PC-9 (cell line): ENCODE measurements at regions not wholly inside any gene's neighbourhood (a gene's known extent, or its start where the extent isn't known, plus 50 kb on each side); places are given as distances from the start of the nearest gene placed in this dataset.

Experiments
- BruUV-seq: library from RNA; stranded (reverse); fragments of 400-500 nt; replicated peaks from 2 replicates; lab custom pipeline; 2021; lab: Mats Ljungman, UMichigan
- CTCF ChIA-PET: fragments of 300-600 bp; sonication (Branson Sonifier 250); formaldehyde crosslinking; loops from one replicate; lab custom pipeline; 2022; ENCODE audit warnings: antibody characterized with exemption; lab: Charles Lee
- POLR2A ChIA-PET: fragments of 300-600 bp; sonication (Branson Sonifier 250); formaldehyde crosslinking; loops from one replicate; lab custom pipeline; 2022; ENCODE audit warnings: antibody characterized with exemption; ENCODE audit not compliant: unreplicated experiment; lab: Charles Lee
- DNase-seq, 2 experiments: peaks; one replicate each; pipeline versions ENCODE4 v3.0.0 to v3.0.0-alpha.2; 2015 to 2022; ENCODE audit warnings: mixed read lengths in 1 of 2
- H2AFZ ChIP-seq: fragments of 200-600 bp; sonication (generic); 2 replicates; pipeline ENCODE4 v1.8.1; 2017; ENCODE audit warnings: antibody characterized with exemption
- H3F3A ChIP-seq: fragments of 200-600 bp; sonication (generic); 2 replicates; pipeline ENCODE4 v1.8.1; 2017; ENCODE audit warnings: antibody characterized with exemption, mild to moderate bottlenecking, low read depth; ENCODE audit not compliant: insufficient read depth
- H3K27ac ChIP-seq: fragments of 200-600 bp; sonication (generic); 2 replicates; pipeline ENCODE4 v1.6.1; 2016; ENCODE audit warnings: mixed run types
- H3K27me3 ChIP-seq: fragments of 200-600 bp; sonication (generic); 2 replicates; pipeline ENCODE4 v1.6.1; 2016; ENCODE audit warnings: low read depth, mixed run types; ENCODE audit not compliant: insufficient read depth
- H3K36me3 ChIP-seq: fragments of 200-600 bp; sonication (generic); 2 replicates; pipeline ENCODE4 v1.6.1; 2016; ENCODE audit warnings: low read depth, mixed run types
- H3K4me1 ChIP-seq: fragments of 200-600 bp; sonication (generic); replicated peaks from 2 replicates; pipeline ENCODE4 v1.6.1; 2016; ENCODE audit warnings: mixed run types; ENCODE audit not compliant: insufficient read depth
- H3K4me2 ChIP-seq: fragments of 200-600 bp; sonication (generic); 2 replicates; pipeline ENCODE4 v1.6.1; 2017; ENCODE audit warnings: mixed run types
- H3K4me3 ChIP-seq: fragments of 200-600 bp; sonication (generic); 2 replicates; pipeline ENCODE4 v1.6.1; 2016; ENCODE audit warnings: mixed run types
- H3K79me2 ChIP-seq: fragments of 200-600 bp; sonication (generic); 2 replicates; pipeline ENCODE4 v1.6.1; 2017; ENCODE audit warnings: low read depth, mixed run types
- H3K9me2 ChIP-seq: fragments of 200-600 bp; sonication (generic); 2 replicates; pipeline ENCODE4 v1.8.1; 2017; ENCODE audit warnings: mild to moderate bottlenecking; ENCODE audit not compliant: insufficient read depth
- H3K9me3 ChIP-seq: fragments of 200-600 bp; sonication (generic); 2 replicates; pipeline ENCODE4 v1.8.1; 2016; ENCODE audit warnings: low read depth; ENCODE audit not compliant: insufficient read depth
- H4K20me1 ChIP-seq: fragments of 200-600 bp; sonication (generic); 2 replicates; pipeline ENCODE4 v1.8.1; 2017; ENCODE audit not compliant: insufficient read depth
- EZH2 ChIP-seq: fragments of 200-600 bp; sonication (generic); IDR thresholded peaks from 2 replicates; pipeline ENCODE4 v1.8.0; 2017; ENCODE audit warnings: antibody characterized with exemption, low read depth
- intact Hi-C: fragments of 100-400 bp; cut with micrococcal nuclease; formaldehyde crosslinking; loops from one replicate; pipeline ENCODE4 v1.10.0; 2022; ENCODE audit not compliant: unreplicated experiment
- TF ChIP-seq, protein P1 (sequence below): fragments of 200-600 bp; sonication (generic); conservative IDR thresholded peaks from 2 replicates; pipeline ENCODE4 v1.6.1; 2017; ENCODE audit warnings: mixed run types, antibody characterized with exemption, mild to moderate bottlenecking, moderate library complexity

DNA sequence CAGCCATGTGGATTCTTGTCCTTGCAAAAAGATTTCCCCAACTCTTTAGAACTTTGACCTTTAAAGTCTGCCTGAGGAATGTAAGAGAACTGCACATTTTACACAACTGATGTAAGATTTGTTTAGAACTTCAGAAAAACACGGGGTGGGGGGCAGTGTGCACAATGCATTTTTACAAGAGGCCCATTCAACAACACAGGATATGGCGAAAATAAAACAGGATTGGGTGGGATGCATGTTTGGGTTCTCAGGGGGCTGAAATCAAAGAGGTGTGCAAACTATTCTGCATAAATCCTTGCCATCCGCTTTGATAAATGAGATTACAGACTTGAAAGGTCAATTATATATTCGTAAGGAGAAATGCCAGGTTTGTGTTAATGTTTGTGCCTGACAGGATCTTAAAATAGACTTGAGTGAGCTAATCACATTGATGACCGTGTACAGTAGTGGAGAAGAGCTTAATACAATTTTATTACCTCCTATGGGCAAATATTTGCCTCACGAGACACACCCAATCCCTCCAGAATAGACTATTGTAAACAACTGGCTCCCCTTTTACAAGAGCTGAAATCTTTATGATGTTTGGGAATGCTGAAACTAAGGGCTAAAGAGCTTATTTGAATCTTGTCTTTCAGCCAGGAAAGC is 184.1 kb upstream of the LEF1 start:
- no peaks in the 10 kb centered on the region for H3K79me2 ChIP-seq
- no peak overlapping the region for H3K27ac ChIP-seq
- no peaks in the 10 kb centered on the region for H3K4me1 ChIP-seq
- H3K4me2 ChIP-seq = no peak overlapping the region
- no peak for DNase-seq
- POLR2A ChIA-PET = interaction anchor here (0.5 kb wide), 1 partner anchor 658 kb away, joined by 7 read pairs; no protein-coding TSS in a partner anchor
- BruUV-seq = no TSS peak
- TF ChIP-seq, protein P1, sequence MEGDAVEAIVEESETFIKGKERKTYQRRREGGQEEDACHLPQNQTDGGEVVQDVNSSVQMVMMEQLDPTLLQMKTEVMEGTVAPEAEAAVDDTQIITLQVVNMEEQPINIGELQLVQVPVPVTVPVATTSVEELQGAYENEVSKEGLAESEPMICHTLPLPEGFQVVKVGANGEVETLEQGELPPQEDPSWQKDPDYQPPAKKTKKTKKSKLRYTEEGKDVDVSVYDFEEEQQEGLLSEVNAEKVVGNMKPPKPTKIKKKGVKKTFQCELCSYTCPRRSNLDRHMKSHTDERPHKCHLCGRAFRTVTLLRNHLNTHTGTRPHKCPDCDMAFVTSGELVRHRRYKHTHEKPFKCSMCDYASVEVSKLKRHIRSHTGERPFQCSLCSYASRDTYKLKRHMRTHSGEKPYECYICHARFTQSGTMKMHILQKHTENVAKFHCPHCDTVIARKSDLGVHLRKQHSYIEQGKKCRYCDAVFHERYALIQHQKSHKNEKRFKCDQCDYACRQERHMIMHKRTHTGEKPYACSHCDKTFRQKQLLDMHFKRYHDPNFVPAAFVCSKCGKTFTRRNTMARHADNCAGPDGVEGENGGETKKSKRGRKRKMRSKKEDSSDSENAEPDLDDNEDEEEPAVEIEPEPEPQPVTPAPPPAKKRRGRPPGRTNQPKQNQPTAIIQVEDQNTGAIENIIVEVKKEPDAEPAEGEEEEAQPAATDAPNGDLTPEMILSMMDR = no peak
- TF ChIP-seq EZH2 = no peak
- no peaks in the 10 kb centered on the region for H3K9me2 ChIP-seq
- CTCF ChIA-PET = no interaction called here
- no peaks in the 10 kb centered on the region for H3K36me3 ChIP-seq
- no peaks in the 10 kb centered on the region for H3K9me3 ChIP-seq
- no peaks in the 10 kb centered on the region for H3F3A ChIP-seq
- H4K20me1 ChIP-seq = no peaks in the 10 kb centered on the region
- H2AFZ ChIP-seq = no peak overlapping the region
- intact Hi-C loops = no loop called here
- H3K27me3 ChIP-seq = no peaks in the 10 kb centered on the region
- no peak overlapping the region for H3K4me3 ChIP-seq

DNA sequence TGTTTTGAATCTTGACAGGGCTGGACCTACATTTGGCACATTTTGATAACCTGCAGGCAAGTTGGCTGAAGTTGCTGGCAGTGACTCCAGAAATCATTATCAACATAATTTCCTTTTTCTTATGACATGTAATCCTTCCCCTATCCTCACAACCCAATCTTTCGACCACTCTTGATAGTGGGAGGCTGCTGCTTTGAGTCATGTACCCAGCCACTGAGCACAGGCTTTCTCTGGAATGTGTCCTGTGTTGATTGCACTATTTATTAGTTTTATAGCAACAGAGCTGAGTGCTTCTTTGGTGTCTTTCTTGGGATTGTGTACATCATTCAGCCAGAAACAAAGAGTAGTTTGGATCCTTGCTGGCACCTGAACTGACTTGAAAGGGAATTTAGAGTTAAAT is 183.1 kb upstream of the LEF1 start:
- H3F3A ChIP-seq = no peaks in the 10 kb centered on the region
- H3K4me2 ChIP-seq = no peak overlapping the region
- H3K27ac ChIP-seq = no peak overlapping the region
- no peaks in the 10 kb centered on the region for H3K4me1 ChIP-seq
- DNase-seq = no peak
- H3K9me2 ChIP-seq = no peaks in the 10 kb centered on the region
- no peaks in the 10 kb centered on the region for H3K79me2 ChIP-seq
- POLR2A ChIA-PET = no interaction called here
- BruUV-seq = no TSS peak
- TF ChIP-seq, protein P1 = no peak
- no peak for TF ChIP-seq EZH2
- intact Hi-C loops = no loop called here
- no peaks in the 10 kb centered on the region for H4K20me1 ChIP-seq
- H3K36me3 ChIP-seq = no peaks in the 10 kb centered on the region
- H3K4me3 ChIP-seq = no peak overlapping the region
- H3K27me3 ChIP-seq = no peaks in the 10 kb centered on the region
- no peaks in the 10 kb centered on the region for H3K9me3 ChIP-seq
- H2AFZ ChIP-seq = no peak overlapping the region
- CTCF ChIA-PET = no interaction called here

DNA sequence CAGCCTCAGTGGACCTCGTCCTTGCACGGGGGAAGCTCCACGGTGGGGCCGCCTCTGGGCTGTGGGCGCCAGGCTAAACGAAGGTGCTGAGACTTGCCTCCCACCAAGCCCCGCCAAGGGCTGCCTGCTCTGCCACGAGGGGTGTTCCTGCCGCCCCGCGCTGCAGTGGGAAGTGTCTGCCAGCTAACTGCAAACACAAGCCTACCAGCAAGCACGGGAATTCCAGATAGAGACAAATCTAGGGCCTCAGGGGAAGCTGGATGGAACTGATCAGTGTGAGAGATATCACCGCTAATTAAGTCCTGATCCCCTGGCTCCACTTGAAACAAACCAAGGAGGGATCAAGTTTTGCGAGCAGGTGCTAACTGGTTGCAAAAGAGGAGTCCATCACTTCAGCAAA is 181.6 kb upstream of the LEF1 start:
- H3K4me1 ChIP-seq = no peaks in the 10 kb centered on the region
- POLR2A ChIA-PET = no interaction called here
- H3K27me3 ChIP-seq = no peaks in the 10 kb centered on the region
- BruUV-seq = no TSS peak
- DNase-seq = no peak
- H3K9me2 ChIP-seq = no peaks in the 10 kb centered on the region
- H3K36me3 ChIP-seq = no peaks in the 10 kb centered on the region
- TF ChIP-seq EZH2 = no peak
- TF ChIP-seq, protein P1 = no peak
- H3K4me2 ChIP-seq = no peak overlapping the region
- intact Hi-C loops = no loop called here
- H3F3A ChIP-seq = no peaks in the 10 kb centered on the region
- no peaks in the 10 kb centered on the region for H4K20me1 ChIP-seq
- CTCF ChIA-PET = no interaction called here
- no peaks in the 10 kb centered on the region for H3K9me3 ChIP-seq
- H3K4me3 ChIP-seq = no peak overlapping the region
- no peak overlapping the region for H3K27ac ChIP-seq
- H3K79me2 ChIP-seq = no peaks in the 10 kb centered on the region
- no peak overlapping the region for H2AFZ ChIP-seq
